Left ventricle myocardium inferior (tissue), 1 donor: ENCODE measurements at regions not wholly inside any gene's neighbourhood (a gene's known extent, or its start where the extent isn't known, plus 50 kb on each side); places are given as distances from the start of the nearest gene placed in this dataset.

Source experiments
- DNase-seq: peaks from one replicate; pipeline ENCODE4 v3.0.0-alpha.2; 2020
- H3K27ac ChIP-seq: fragments of 200-600 bp; replicated peaks from 2 replicates; pipeline ENCODE4 v1.8.0; 2021
- H3K27me3 ChIP-seq: fragments of 200-600 bp; 2 replicates; pipeline ENCODE4 v1.8.0; 2021; ENCODE audit warnings: low read depth
- H3K36me3 ChIP-seq: fragments of 200-600 bp; 2 replicates; pipeline ENCODE4 v1.8.0; 2021
- H3K4me1 ChIP-seq: fragments of 200-600 bp; 2 replicates; pipeline ENCODE4 v1.8.0; 2021
- H3K4me3 ChIP-seq: fragments of 200-600 bp; 2 replicates; pipeline ENCODE4 v1.8.0; 2021; ENCODE audit warnings: mild to moderate bottlenecking, moderate library complexity
- H3K9me3 ChIP-seq: fragments of 200-600 bp; replicated peaks from 2 replicates; pipeline ENCODE4 v1.8.0; 2021
- CTCF ChIP-seq: fragments of 200-600 bp; IDR thresholded peaks from 2 replicates; pipeline ENCODE4 v1.8.0; 2021; ENCODE audit warnings: antibody characterized with exemption, mild to moderate bottlenecking, borderline replicate concordance
- intact Hi-C: fragments of 100-400 bp; cut with micrococcal nuclease; formaldehyde crosslinking; loops from one replicate; pipeline ENCODE4 v1.11.0; 2022
- donor health status: DM: no; HTN: yes; CAD: no; lungs with severe emphysema.

GRCh38 chr4:4694827-4695226 is 153.0 kb upstream of the STX18 start:
- Histone ChIP-seq H3K36me3 (no peaks in the 10 kb centered on the region), H3K4me1 (peaks cover 10% of the 10 kb centered on the region)

GRCh38 chr4:4694296-4694772 is 152.5 kb upstream of the STX18 start:
- peak; percentile 43 for DNase-seq
- H3K9me3 ChIP-seq, result peaks cover 5% of the 10 kb centered on the region

More at GRCh38 chr4:4694827-4695226, 153.0 kb upstream of the STX18 start:
- Histone ChIP-seq H3K27ac (peak overlapping the region; percentile 30), H3K9me3 (peaks cover 5% of the 10 kb centered on the region), H3K4me3 (no peak overlapping the region), H3K27me3 (no peaks in the 10 kb centered on the region)
- intact Hi-C loops, result no loop called here
- TF ChIP-seq CTCF, result no peak
- no peak for DNase-seq

GRCh38 chr4:4693755-4694295 is 152.0 kb upstream of the STX18 start:
- H3K4me1 ChIP-seq, result peaks cover 10% of the 10 kb centered on the region
- TF ChIP-seq CTCF, result no peak
- H3K27ac ChIP-seq, result no peak overlapping the region
- no peak for DNase-seq
- no peaks in the 10 kb centered on the region for H3K27me3 ChIP-seq
- H3K36me3 ChIP-seq, result no peaks in the 10 kb centered on the region
- peaks cover 5% of the 10 kb centered on the region for H3K9me3 ChIP-seq
- intact Hi-C loops, result no loop called here
- no peak overlapping the region for H3K4me3 ChIP-seq

More at GRCh38 chr4:4694296-4694772, 152.5 kb upstream of the STX18 start:
- peaks cover 10% of the 10 kb centered on the region for H3K4me1 ChIP-seq
- H3K27me3 ChIP-seq, result no peaks in the 10 kb centered on the region
- H3K4me3 ChIP-seq, result no peak overlapping the region
- intact Hi-C loops, result no loop called here
- peak overlapping the region; percentile 30 for H3K27ac ChIP-seq
- H3K36me3 ChIP-seq, result no peaks in the 10 kb centered on the region
- TF ChIP-seq CTCF, result peak; percentile 27

GRCh38 chr4:4693258-4693657 is 151.4 kb upstream of the STX18 start:
- Histone ChIP-seq H3K4me3 (no peak overlapping the region), H3K27me3 (no peaks in the 10 kb centered on the region), H3K27ac (no peak overlapping the region), H3K4me1 (peaks cover 10% of the 10 kb centered on the region), H3K36me3 (no peaks in the 10 kb centered on the region), H3K9me3 (peaks cover 5% of the 10 kb centered on the region)
- no peak for TF ChIP-seq CTCF
- intact Hi-C loops, result no loop called here
- DNase-seq, result no peak

- Histone ChIP-seq H3K36me3 (no peaks in the 10 kb centered on the region), H3K9me3 (peaks cover 5% of the 10 kb centered on the region), H3K27me3 (no peaks in the 10 kb centered on the region), H3K4me1 (peaks cover 10% of the 10 kb centered on the region), H3K4me3 (no peak overlapping the region), H3K27ac (no peak overlapping the region)
- TF ChIP-seq CTCF, result no peak
- no peak for DNase-seq
- intact Hi-C loops, result no loop called here
These were observed 149.0 kb upstream of the STX18 start for GRCh38 chr4:4690854-4691253.
